Prostate gland (tissue), 2 donors: ENCODE measurements at regions not wholly inside any gene's neighbourhood (a gene's known extent, or its start where the extent isn't known, plus 50 kb on each side); places are given as distances from the start of the nearest gene placed in this dataset.

Experiments used
- DNase-seq: peaks from one replicate; pipeline ENCODE4 v3.0.0-alpha.2; 2019; ENCODE audit warnings: low spot score
- H3K27ac ChIP-seq, 2 donors: fragments of 200-600 bp; sonication (generic); 2 replicates each; pipeline ENCODE4 v1.5.1; 2017 to 2019
- H3K27me3 ChIP-seq: fragments of 200-600 bp; sonication (generic); replicated peaks from 2 replicates; pipeline ENCODE4 v1.5.1; 2019; ENCODE audit not compliant: insufficient read depth
- H3K36me3 ChIP-seq, 2 donors: fragments of 200-600 bp; sonication (generic); 1 replicate in 1 of 2; 2 replicates in 1 of 2; pipeline versions ENCODE4 v1.5.1 to v1.8.1; 2017 to 2019
- H3K4me1 ChIP-seq: fragments of 200-600 bp; sonication (generic); replicated peaks from 2 replicates; pipeline ENCODE4 v1.5.1; 2019
- H3K4me3 ChIP-seq, 2 donors: fragments of 200-600 bp; sonication (generic); 2 replicates each; pipeline ENCODE4 v1.5.1; 2017 to 2019
- H3K9me3 ChIP-seq: fragments of 200-600 bp; sonication (generic); 2 replicates; pipeline ENCODE4 v1.5.1; 2017
- CTCF ChIP-seq, 4 experiments: fragments of 200-600 bp in 2 of 4; fragments of 450-650 bp in 2 of 4; sonication (generic) in 2 of 4; IDR thresholded peaks; 1 replicate in 3 of 4; 2 replicates in 1 of 4; pipeline ENCODE4 v1.5.1; 2016 to 2019; ENCODE audit warnings: antibody characterized with exemption in 4 of 4, mild to moderate bottlenecking in 2 of 4, moderate library complexity in 2 of 4
- POLR2A ChIP-seq: fragments of 450-650 bp; IDR thresholded peaks from one replicate; pipeline ENCODE4 v1.6.1; 2016; ENCODE audit warnings: antibody characterized with exemption, mild to moderate bottlenecking
- POLR2AphosphoS5 ChIP-seq: sonication (generic); formaldehyde crosslinking; IDR thresholded peaks from one replicate; pipeline ENCODE4 v1.6.1; 2017; ENCODE audit warnings: antibody characterized with exemption
- WGBS: methylation state at CpG from one replicate; pipeline ENCODE4 v1.1.5; 2018; 5-methylcytosine and 5-hydroxymethylcytosine counted together
- intact Hi-C: fragments of 100-400 bp; cut with DNase I; formaldehyde crosslinking; loops from one replicate; pipeline ENCODE4 v1.14.2; 2022

GRCh38 chr21:24418671-24419070 is 1188.6 kb downstream of the MRPL39 start:
- Histone ChIP-seq H3K4me3 (no peak overlapping the region), H3K4me1 (no peaks in the 10 kb centered on the region), H3K27ac (no peak overlapping the region), H3K9me3 (no peaks in the 10 kb centered on the region), H3K27me3 (no peaks in the 10 kb centered on the region), H3K36me3 (no peaks in the 10 kb centered on the region)
- intact Hi-C loops, result no loop called here
- no peak for DNase-seq
- TF ChIP-seq POLR2A (no peak), CTCF (IDR thresholded peaks at IDR 0.05) (no peak), POLR2AphosphoS5 (no peak)

- Histone ChIP-seq H3K9me3 (no peaks in the 10 kb centered on the region), H3K27me3 (no peaks in the 10 kb centered on the region), H3K36me3 (no peaks in the 10 kb centered on the region), H3K27ac (no peak overlapping the region), H3K4me1 (no peaks in the 10 kb centered on the region), H3K4me3 (no peak overlapping the region)
- no peak for DNase-seq
- TF ChIP-seq POLR2A, result no peak
- TF ChIP-seq POLR2AphosphoS5, result no peak
- no peak for TF ChIP-seq CTCF (IDR thresholded peaks at IDR 0.05)
- intact Hi-C loops, result no loop called here
These were observed 1195.9 kb downstream of the MRPL39 start for GRCh38 chr21:24411429-24411828.

GRCh38 chr21:24403221-24403620 is 1204.1 kb downstream of the MRPL39 start:
- H3K4me1 ChIP-seq, result no peaks in the 10 kb centered on the region
- no peaks in the 10 kb centered on the region for H3K36me3 ChIP-seq
- no peak overlapping the region for H3K27ac ChIP-seq
- no peak overlapping the region for H3K4me3 ChIP-seq
- TF ChIP-seq POLR2A (no peak), CTCF (IDR thresholded peaks at IDR 0.05) (no peak), POLR2AphosphoS5 (no peak)
- no peaks in the 10 kb centered on the region for H3K27me3 ChIP-seq
- DNase-seq, result no peak
- H3K9me3 ChIP-seq, result no peaks in the 10 kb centered on the region
- 69% methylated on average over 3 of the region's 3 CpGs for WGBS
- intact Hi-C loops, result no loop called here

GRCh38 chr21:24395320-24395923 is 1211.9 kb downstream of the MRPL39 start:
- WGBS, result 39% methylated on average over 2 of the region's 2 CpGs
- H3K27me3 ChIP-seq, result no peaks in the 10 kb centered on the region
- DNase-seq, result no peak

More at GRCh38 chr21:24395320-24395923, 1211.9 kb downstream of the MRPL39 start:
- no peaks in the 10 kb centered on the region for H3K4me1 ChIP-seq
- H3K27ac ChIP-seq, result no peak overlapping the region
- H3K9me3 ChIP-seq, result no peaks in the 10 kb centered on the region
- intact Hi-C loops, result no loop called here
- no peaks in the 10 kb centered on the region for H3K36me3 ChIP-seq
- TF ChIP-seq POLR2A (no peak), CTCF (IDR thresholded peaks at IDR 0.05) (no peak), POLR2AphosphoS5 (no peak)
- no peak overlapping the region for H3K4me3 ChIP-seq
